ENCODE measurements at regions not wholly inside any gene's neighbourhood (a gene's known extent, or its start where the extent isn't known, plus 50 kb on each side); places are given as distances from the start of the nearest gene placed in this dataset.

- Histone ChIP-seq H3K4me1 (ENCODE audit: control insufficient read depth, insufficient read depth, low read length) (no peaks in the 10 kb centered on the region), H3K9me3 (ENCODE audit: control insufficient read depth, insufficient read depth, low read depth, low read length) (peaks cover 8% of the 10 kb centered on the region; the same call in 1 of the 2 replicates), H3K27ac (ENCODE audit: low read length) (no peak overlapping the region), H3K4me3 (ENCODE audit: low read depth in 2 of 2, low read length in 2 of 2) (no peak overlapping the region), H3K27me3 (ENCODE audit: control insufficient read depth, insufficient read depth, low read length) (no peaks in the 10 kb centered on the region), H3K36me3 (ENCODE audit: control insufficient read depth, insufficient read depth, low read length) (no peaks in the 10 kb centered on the region)
- intact Hi-C loops (cut with micrococcal nuclease; ENCODE audit: unreplicated experiment) (no loop called here), in situ Hi-C loops (cut with HindIII; ENCODE audit: low pct_unique_long_range_greater_than_20kb, low sequenced_read_pairs) (no loop called here)
- ATAC-seq (no peak), DNase-seq (ENCODE audit: low read depth, low spot score) (no peak)
- TF ChIP-seq REST (IDR thresholded peaks at IDR 0.05; ENCODE audit: insufficient read depth in 1 of 2, low read depth in 2 of 2, low read length in 1 of 2) (no peak), POLR2AphosphoS5 (IDR thresholded peaks at IDR 0.05; ENCODE audit: low read depth, low read length) (no peak), SIN3A (IDR thresholded peaks at IDR 0.05; ENCODE audit: borderline replicate concordance, insufficient read depth, low read depth, low read length) (no peak), TCF7L2 (IDR thresholded peaks at IDR 0.05; ENCODE audit: low read depth, low read length) (no peak)
- TF ChIP-seq, protein P1, sequence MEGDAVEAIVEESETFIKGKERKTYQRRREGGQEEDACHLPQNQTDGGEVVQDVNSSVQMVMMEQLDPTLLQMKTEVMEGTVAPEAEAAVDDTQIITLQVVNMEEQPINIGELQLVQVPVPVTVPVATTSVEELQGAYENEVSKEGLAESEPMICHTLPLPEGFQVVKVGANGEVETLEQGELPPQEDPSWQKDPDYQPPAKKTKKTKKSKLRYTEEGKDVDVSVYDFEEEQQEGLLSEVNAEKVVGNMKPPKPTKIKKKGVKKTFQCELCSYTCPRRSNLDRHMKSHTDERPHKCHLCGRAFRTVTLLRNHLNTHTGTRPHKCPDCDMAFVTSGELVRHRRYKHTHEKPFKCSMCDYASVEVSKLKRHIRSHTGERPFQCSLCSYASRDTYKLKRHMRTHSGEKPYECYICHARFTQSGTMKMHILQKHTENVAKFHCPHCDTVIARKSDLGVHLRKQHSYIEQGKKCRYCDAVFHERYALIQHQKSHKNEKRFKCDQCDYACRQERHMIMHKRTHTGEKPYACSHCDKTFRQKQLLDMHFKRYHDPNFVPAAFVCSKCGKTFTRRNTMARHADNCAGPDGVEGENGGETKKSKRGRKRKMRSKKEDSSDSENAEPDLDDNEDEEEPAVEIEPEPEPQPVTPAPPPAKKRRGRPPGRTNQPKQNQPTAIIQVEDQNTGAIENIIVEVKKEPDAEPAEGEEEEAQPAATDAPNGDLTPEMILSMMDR (IDR thresholded peaks at IDR 0.05), result no peak
- no TSS peak for BruUV-seq (replicated peaks)
- POLR2A ChIA-PET, result no interaction called here
- CTCF ChIA-PET, result no interaction called here
Observed at GRCh38 chr2:12861344-12861930, 144.7 kb downstream of the TRIB2 start.

DNA sequence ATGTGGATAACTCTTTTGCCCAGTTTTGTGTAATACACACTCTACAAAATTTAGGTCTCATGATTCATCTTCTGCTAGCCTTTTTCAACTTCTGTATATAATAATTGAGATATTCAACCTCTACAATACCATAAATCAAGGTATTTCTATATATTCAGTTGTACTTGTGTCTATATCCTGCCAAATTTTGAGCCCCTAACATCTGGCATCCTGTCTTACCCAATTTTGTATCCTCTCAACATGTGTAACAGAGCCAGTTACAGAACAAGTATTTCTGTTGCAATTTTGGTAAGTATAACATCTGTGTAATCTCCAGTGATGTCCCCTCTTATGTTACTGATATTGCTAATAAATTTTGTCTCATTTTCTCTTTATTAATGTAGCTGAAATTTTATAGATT lies 145.8 kb downstream of the TRIB2 start:
- no peak for DNase-seq (ENCODE audit: low read depth, low spot score)
- intact Hi-C loops (cut with micrococcal nuclease; ENCODE audit: unreplicated experiment), result no loop called here
- ChIA-PET POLR2A (no interaction called here), CTCF (no interaction called here)
- Histone ChIP-seq H3K27me3 (ENCODE audit: control insufficient read depth, insufficient read depth, low read length) (no peaks in the 10 kb centered on the region), H3K9me3 (ENCODE audit: control insufficient read depth, insufficient read depth, low read depth, low read length) (peaks cover 8% of the 10 kb centered on the region; the same call in 1 of the 2 replicates), H3K4me1 (ENCODE audit: control insufficient read depth, insufficient read depth, low read length) (no peaks in the 10 kb centered on the region), H3K36me3 (ENCODE audit: control insufficient read depth, insufficient read depth, low read length) (no peaks in the 10 kb centered on the region), H3K27ac (ENCODE audit: low read length) (no peak overlapping the region), H3K4me3 (ENCODE audit: low read depth in 2 of 2, low read length in 2 of 2) (no peak overlapping the region)
- ATAC-seq, result no peak
- TF ChIP-seq SIN3A (IDR thresholded peaks at IDR 0.05; ENCODE audit: borderline replicate concordance, insufficient read depth, low read depth, low read length), result no peak
- no peak for TF ChIP-seq TCF7L2 (IDR thresholded peaks at IDR 0.05; ENCODE audit: low read depth, low read length)
- no peak for TF ChIP-seq POLR2AphosphoS5 (IDR thresholded peaks at IDR 0.05; ENCODE audit: low read depth, low read length)
- in situ Hi-C loops (cut with HindIII; ENCODE audit: low pct_unique_long_range_greater_than_20kb, low sequenced_read_pairs), result no loop called here
- BruUV-seq (replicated peaks), result no TSS peak

- Histone ChIP-seq H3K9me3 (ENCODE audit: control insufficient read depth, insufficient read depth, low read depth, low read length) (peaks cover 8% of the 10 kb centered on the region; the same call in 1 of the 2 replicates), H3K27me3 (ENCODE audit: control insufficient read depth, insufficient read depth, low read length) (no peaks in the 10 kb centered on the region), H3K27ac (ENCODE audit: low read length) (no peak overlapping the region), H3K4me1 (ENCODE audit: control insufficient read depth, insufficient read depth, low read length) (no peaks in the 10 kb centered on the region), H3K4me3 (ENCODE audit: low read depth in 2 of 2, low read length in 2 of 2) (no peak overlapping the region), H3K36me3 (ENCODE audit: control insufficient read depth, insufficient read depth, low read length) (no peaks in the 10 kb centered on the region)
- ATAC-seq (no peak), DNase-seq (ENCODE audit: low read depth, low spot score) (no peak)
- in situ Hi-C loops (cut with HindIII; ENCODE audit: low pct_unique_long_range_greater_than_20kb, low sequenced_read_pairs), result no loop called here
- CTCF ChIA-PET, result no interaction called here
- intact Hi-C loops (cut with micrococcal nuclease; ENCODE audit: unreplicated experiment), result no loop called here
- POLR2A ChIA-PET, result no interaction called here
- TF ChIP-seq, protein P1 (IDR thresholded peaks at IDR 0.05), result no peak
- no peak for TF ChIP-seq REST (IDR thresholded peaks at IDR 0.05; ENCODE audit: insufficient read depth in 1 of 2, low read depth in 2 of 2, low read length in 1 of 2)
- TF ChIP-seq TCF7L2 (IDR thresholded peaks at IDR 0.05; ENCODE audit: low read depth, low read length), result no peak
- TF ChIP-seq POLR2AphosphoS5 (IDR thresholded peaks at IDR 0.05; ENCODE audit: low read depth, low read length), result no peak
- TF ChIP-seq SIN3A (IDR thresholded peaks at IDR 0.05; ENCODE audit: borderline replicate concordance, insufficient read depth, low read depth, low read length), result no peak
- no TSS peak for BruUV-seq (replicated peaks)
Observed at GRCh38 chr2:12863937-12864336, 147.2 kb downstream of the TRIB2 start.

Data from Panc1 (cell line).